Neural progenitor cell (in vitro differentiated cells): ENCODE measurements at regions not wholly inside any gene's neighbourhood (a gene's known extent, or its start where the extent isn't known, plus 50 kb on each side); places are given as distances from the start of the nearest gene placed in this dataset.

Experiments used
- DNase-seq: peaks from one replicate; pipeline ENCODE4 v3.0.0-alpha.2; 2016; ENCODE audit warnings: low spot score
- H2AFZ ChIP-seq: fragments of 200-600 bp; sonication (generic); replicated peaks from 2 replicates; pipeline ENCODE4 v1.6.1; 2016; ENCODE audit warnings: antibody characterized with exemption
- H3F3A ChIP-seq: fragments of 200-600 bp; sonication (generic); 2 replicates; pipeline ENCODE4 v1.6.1; 2016; ENCODE audit warnings: antibody characterized with exemption, low read depth
- H3K27ac ChIP-seq: fragments of 200-600 bp; sonication (generic); 2 replicates; pipeline ENCODE4 v1.5.1; 2016; ENCODE audit warnings: mild to moderate bottlenecking
- H3K27me3 ChIP-seq: fragments of 200-600 bp; sonication (generic); 2 replicates; pipeline ENCODE4 v1.6.1; 2016; ENCODE audit warnings: mild to moderate bottlenecking, moderate library complexity
- H3K36me3 ChIP-seq: fragments of 200-600 bp; sonication (generic); 2 replicates; pipeline ENCODE4 v1.5.1; 2016
- H3K4me1 ChIP-seq: fragments of 200-600 bp; sonication (generic); 2 replicates; pipeline ENCODE4 v1.6.1; 2016; ENCODE audit warnings: mixed run types
- H3K4me2 ChIP-seq: fragments of 200-600 bp; sonication (generic); 2 replicates; pipeline ENCODE4 v1.6.1; 2016
- H3K4me3 ChIP-seq: fragments of 200-600 bp; sonication (generic); 2 replicates; pipeline ENCODE4 v1.5.1; 2016
- H3K79me2 ChIP-seq: fragments of 200-600 bp; sonication (generic); 2 replicates; pipeline ENCODE4 v1.6.1; 2016; ENCODE audit warnings: low read depth
- H3K9ac ChIP-seq: fragments of 200-600 bp; sonication (generic); 2 replicates; pipeline ENCODE4 v1.6.1; 2016
- H3K9me3 ChIP-seq: fragments of 200-600 bp; sonication (generic); 2 replicates; pipeline ENCODE4 v1.5.1; 2016; ENCODE audit warnings: low read depth
- H4K20me1 ChIP-seq: fragments of 200-600 bp; sonication (generic); 2 replicates; pipeline ENCODE4 v1.6.1; 2016; ENCODE audit warnings: low read depth
- H3K27ac Mint-ChIP-seq: 3 replicates; pipeline ENCODE4 v1.8.0; 2021; ENCODE audit warnings: mixed read lengths
- H3K27me3 Mint-ChIP-seq: 2 replicates; pipeline ENCODE4 v1.8.0; 2022; ENCODE audit warnings: low read depth, mild to moderate bottlenecking, inconsistent platforms, moderate library complexity, mixed read lengths; ENCODE audit not compliant: insufficient read depth
- H3K36me3 Mint-ChIP-seq: 3 replicates; pipeline ENCODE4 v1.8.0; 2021; ENCODE audit warnings: mixed read lengths
- H3K4me1 Mint-ChIP-seq: 3 replicates; pipeline ENCODE4 v1.8.0; 2021; ENCODE audit warnings: mixed read lengths
- H3K4me3 Mint-ChIP-seq: 3 replicates; pipeline ENCODE4 v1.8.0; 2021; ENCODE audit warnings: mild to moderate bottlenecking, moderate library complexity, mixed read lengths
- H3K9me3 Mint-ChIP-seq: 3 replicates; pipeline ENCODE4 v1.8.0; 2020; ENCODE audit warnings: mixed read lengths
- EZH2 ChIP-seq: fragments of 200-600 bp; sonication (generic); IDR thresholded peaks from 2 replicates; pipeline ENCODE4 v1.6.1; 2017; ENCODE audit warnings: antibody characterized with exemption, mild to moderate bottlenecking, moderate library complexity
- EZH2phosphoT487 ChIP-seq: fragments of 200-600 bp; sonication (generic); IDR thresholded peaks from 2 replicates; pipeline ENCODE4 v1.6.1; 2017; ENCODE audit warnings: antibody characterized with exemption
- TF ChIP-seq, protein P1 (sequence below): fragments of 200-600 bp; sonication (generic); IDR thresholded peaks from 2 replicates; pipeline ENCODE4 v1.5.1; 2017; ENCODE audit warnings: antibody characterized with exemption, mild to moderate bottlenecking

DNA sequence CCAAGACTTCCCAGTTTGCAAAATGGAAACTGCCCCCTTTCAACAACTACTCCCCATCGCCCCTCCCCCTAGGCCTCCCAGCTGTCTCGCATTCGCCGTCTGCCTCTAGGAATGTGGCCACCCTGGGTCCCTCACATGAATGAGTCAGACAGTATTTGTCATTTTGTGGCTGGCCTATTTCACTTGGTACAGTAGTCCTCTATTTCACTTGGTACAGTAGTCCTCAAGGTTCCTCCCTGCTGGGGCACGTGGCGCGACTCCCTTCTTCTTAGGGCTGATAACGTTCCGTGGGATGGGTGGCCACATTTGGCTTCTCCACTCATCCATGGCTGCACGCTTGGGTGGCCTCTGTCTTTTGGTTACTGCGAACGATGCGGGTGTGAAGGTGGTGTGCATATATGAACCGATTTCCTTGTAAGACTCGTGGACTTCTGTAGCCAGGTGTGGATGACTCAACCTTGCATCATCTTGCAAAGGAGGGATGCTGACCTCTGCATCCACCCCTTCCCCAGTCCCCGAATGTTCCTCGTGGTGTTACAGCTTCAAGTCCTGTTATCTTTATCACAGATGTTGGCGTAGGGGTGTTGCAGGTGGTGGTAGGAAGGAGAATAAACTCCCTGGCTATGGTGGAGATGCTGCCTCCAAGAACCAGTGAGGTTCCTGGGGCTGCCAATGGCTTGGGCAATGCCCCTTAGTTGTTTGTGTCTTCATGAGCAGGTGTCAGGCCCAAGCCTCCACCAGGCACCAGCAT is 112.1 kb upstream of the SOX1 start:
- H3K27ac Mint-ChIP-seq = no peak overlapping the region
- no peak for DNase-seq
- H3K4me3 Mint-ChIP-seq = no peak overlapping the region
- Histone ChIP-seq H3K4me3 (no peak overlapping the region), H4K20me1 (no peaks in the 10 kb centered on the region), H3K9me3 (no peaks in the 10 kb centered on the region), H3K9ac (no peak overlapping the region), H3K27me3 (no peaks in the 10 kb centered on the region), H3K4me2 (no peak overlapping the region), H3K36me3 (no peaks in the 10 kb centered on the region), H3F3A (no peaks in the 10 kb centered on the region), H2AFZ (no peak overlapping the region), H3K79me2 (no peaks in the 10 kb centered on the region), H3K4me1 (no peaks in the 10 kb centered on the region), H3K27ac (no peak overlapping the region)
- peaks cover 7% of the 10 kb centered on the region for H3K36me3 Mint-ChIP-seq
- peaks cover 15% of the 10 kb centered on the region for H3K9me3 Mint-ChIP-seq
- H3K4me1 Mint-ChIP-seq = peaks cover 16% of the 10 kb centered on the region
- no peak for TF ChIP-seq EZH2
- TF ChIP-seq EZH2phosphoT487 = no peak
- TF ChIP-seq, protein P1, sequence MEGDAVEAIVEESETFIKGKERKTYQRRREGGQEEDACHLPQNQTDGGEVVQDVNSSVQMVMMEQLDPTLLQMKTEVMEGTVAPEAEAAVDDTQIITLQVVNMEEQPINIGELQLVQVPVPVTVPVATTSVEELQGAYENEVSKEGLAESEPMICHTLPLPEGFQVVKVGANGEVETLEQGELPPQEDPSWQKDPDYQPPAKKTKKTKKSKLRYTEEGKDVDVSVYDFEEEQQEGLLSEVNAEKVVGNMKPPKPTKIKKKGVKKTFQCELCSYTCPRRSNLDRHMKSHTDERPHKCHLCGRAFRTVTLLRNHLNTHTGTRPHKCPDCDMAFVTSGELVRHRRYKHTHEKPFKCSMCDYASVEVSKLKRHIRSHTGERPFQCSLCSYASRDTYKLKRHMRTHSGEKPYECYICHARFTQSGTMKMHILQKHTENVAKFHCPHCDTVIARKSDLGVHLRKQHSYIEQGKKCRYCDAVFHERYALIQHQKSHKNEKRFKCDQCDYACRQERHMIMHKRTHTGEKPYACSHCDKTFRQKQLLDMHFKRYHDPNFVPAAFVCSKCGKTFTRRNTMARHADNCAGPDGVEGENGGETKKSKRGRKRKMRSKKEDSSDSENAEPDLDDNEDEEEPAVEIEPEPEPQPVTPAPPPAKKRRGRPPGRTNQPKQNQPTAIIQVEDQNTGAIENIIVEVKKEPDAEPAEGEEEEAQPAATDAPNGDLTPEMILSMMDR = no peak
- H3K27me3 Mint-ChIP-seq = peaks cover 21% of the 10 kb centered on the region

DNA sequence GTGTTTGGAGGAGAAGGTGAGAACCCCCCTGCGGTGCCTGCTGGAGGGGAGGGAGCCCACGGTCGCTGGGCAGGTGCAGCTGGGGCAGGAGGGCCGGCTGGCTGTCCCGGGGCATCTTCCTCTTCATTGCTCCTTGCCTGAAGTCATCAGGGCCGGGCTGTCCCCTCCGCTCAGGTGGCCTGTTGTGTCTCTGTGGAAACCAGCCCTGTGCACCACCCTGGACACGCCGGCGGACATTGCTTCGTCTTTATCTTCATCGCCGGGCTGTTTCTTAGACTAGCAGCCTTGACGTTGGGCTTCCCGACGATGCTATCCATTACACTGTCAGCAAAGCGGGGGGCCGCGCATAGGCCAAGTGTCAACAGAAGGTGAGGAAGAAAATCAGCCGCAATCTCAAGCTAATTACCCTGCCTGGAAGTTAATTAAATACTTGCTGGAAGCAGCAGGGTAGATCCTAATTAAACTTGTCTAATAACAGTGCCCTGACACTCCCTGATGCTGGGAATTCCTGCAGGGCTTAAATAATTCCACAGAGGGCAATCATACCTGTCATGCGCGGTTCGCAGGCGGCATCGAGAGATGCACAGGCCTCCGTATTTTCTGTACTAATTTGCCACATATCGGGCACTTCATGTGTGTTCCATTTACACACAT is 111.4 kb upstream of the SOX1 start:
- Histone ChIP-seq H3K4me3 (no peak overlapping the region), H3K4me1 (no peaks in the 10 kb centered on the region), H3K27ac (no peak overlapping the region), H3K79me2 (no peaks in the 10 kb centered on the region), H3K27me3 (no peaks in the 10 kb centered on the region), H3F3A (no peaks in the 10 kb centered on the region), H2AFZ (no peak overlapping the region), H4K20me1 (no peaks in the 10 kb centered on the region), H3K36me3 (no peaks in the 10 kb centered on the region), H3K9me3 (no peaks in the 10 kb centered on the region), H3K9ac (no peak overlapping the region), H3K4me2 (no peak overlapping the region)
- H3K4me3 Mint-ChIP-seq = no peak overlapping the region
- H3K27me3 Mint-ChIP-seq = peaks cover 18% of the 10 kb centered on the region
- peaks cover 7% of the 10 kb centered on the region for H3K36me3 Mint-ChIP-seq
- TF ChIP-seq EZH2 = no peak
- H3K9me3 Mint-ChIP-seq = peaks cover 14% of the 10 kb centered on the region
- H3K4me1 Mint-ChIP-seq = peaks cover 16% of the 10 kb centered on the region
- no peak overlapping the region for H3K27ac Mint-ChIP-seq
- DNase-seq = no peak

DNA sequence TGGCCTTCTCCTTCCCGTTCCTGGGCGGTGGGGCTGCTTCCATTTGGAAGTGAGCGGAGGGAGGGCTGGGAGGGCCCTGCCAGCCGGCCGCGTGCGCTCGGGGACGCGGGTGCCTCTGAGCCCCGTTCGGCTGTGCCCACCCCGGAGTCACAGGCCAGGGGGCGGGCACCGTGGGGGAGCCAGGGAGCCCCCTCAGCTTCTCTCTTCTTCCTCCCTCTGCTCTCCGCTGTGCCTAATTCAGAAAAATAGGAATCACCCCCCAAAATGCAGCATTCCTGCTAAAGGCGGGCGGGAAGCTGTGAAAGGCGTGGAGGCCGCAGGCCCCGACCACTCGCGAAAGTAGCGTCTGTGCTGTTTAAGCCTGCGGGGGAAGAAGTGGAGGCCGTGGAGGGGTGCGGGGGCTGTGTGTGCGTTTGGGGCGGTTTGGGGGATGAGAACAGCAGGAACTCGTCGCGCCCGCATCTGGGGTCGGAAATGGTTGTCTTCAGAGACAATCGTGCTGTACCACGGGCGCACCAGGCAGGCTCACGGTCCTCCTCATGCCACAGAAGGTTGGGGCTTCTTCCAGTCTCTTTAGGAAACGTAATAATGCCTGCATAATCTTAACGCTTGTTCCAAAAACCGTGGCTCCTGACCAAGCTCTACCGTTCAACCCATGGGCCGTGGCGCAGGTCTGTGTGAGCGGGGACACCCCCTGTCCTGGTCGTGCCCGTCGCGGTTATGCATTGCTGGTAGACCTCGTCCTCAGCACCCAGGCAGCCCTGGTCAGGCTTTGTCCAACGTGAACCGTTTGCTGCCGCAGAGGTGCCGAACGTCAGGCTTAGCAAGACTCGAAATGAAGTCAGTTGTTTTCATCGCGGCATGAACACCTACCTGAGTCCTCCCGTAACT is 110.4 kb upstream of the SOX1 start:
- Mint-ChIP-seq H3K9me3 (peaks cover 7% of the 10 kb centered on the region), H3K36me3 (peaks cover 4% of the 10 kb centered on the region), H3K27ac (no peak overlapping the region), H3K4me1 (peaks cover 16% of the 10 kb centered on the region), H3K4me3 (no peak overlapping the region), H3K27me3 (peaks cover 10% of the 10 kb centered on the region)
- H3K9me3 ChIP-seq = no peaks in the 10 kb centered on the region
- H3K4me1 ChIP-seq = no peaks in the 10 kb centered on the region
- no peak overlapping the region for H3K9ac ChIP-seq
- H3F3A ChIP-seq = no peaks in the 10 kb centered on the region
- no peak for DNase-seq
- no peak overlapping the region for H3K4me3 ChIP-seq
- H3K36me3 ChIP-seq = no peaks in the 10 kb centered on the region
- no peak overlapping the region for H3K27ac ChIP-seq
- no peak overlapping the region for H2AFZ ChIP-seq
- no peaks in the 10 kb centered on the region for H3K79me2 ChIP-seq
- no peaks in the 10 kb centered on the region for H3K27me3 ChIP-seq
- H3K4me2 ChIP-seq = no peak overlapping the region
- no peaks in the 10 kb centered on the region for H4K20me1 ChIP-seq
- TF ChIP-seq EZH2 = no peak
- TF ChIP-seq, protein P1 = no peak
- TF ChIP-seq EZH2phosphoT487 = no peak
